OCI-LY7 (cell line): ENCODE measurements at regions not wholly inside any gene's neighbourhood (a gene's known extent, or its start where the extent isn't known, plus 50 kb on each side); places are given as distances from the start of the nearest gene placed in this dataset.

ENCODE experiments used
- BruUV-seq: library from RNA; stranded (reverse); fragments of 400-500 nt; replicated peaks from 2 replicates; lab custom pipeline; 2021; lab: Mats Ljungman, UMichigan
- CTCF ChIA-PET: fragments of 300-600 bp; sonication (Branson Sonifier 250); formaldehyde crosslinking; loops from one replicate; lab custom pipeline; 2022; ENCODE audit warnings: antibody characterized with exemption; ENCODE audit not compliant: unreplicated experiment; lab: Charles Lee
- POLR2A ChIA-PET: fragments of 300-600 bp; sonication (Branson Sonifier 250); formaldehyde crosslinking; loops from one replicate; lab custom pipeline; 2022; ENCODE audit warnings: antibody characterized with exemption; lab: Charles Lee
- DNase-seq: peaks from one replicate; pipeline ENCODE4 v3.0.0-alpha.2; 2015; ENCODE audit warnings: low spot score
- H2AFZ ChIP-seq: fragments of 200-600 bp; sonication (generic), shearing (Covaris generic); 2 replicates; pipeline ENCODE4 v1.6.1; 2014; ENCODE audit warnings: mild to moderate bottlenecking, antibody characterized with exemption, low read length, moderate library complexity
- H3K27ac ChIP-seq: fragments of 200-600 bp; sonication (generic); 2 replicates; pipeline ENCODE4 v1.5.1; 2014; ENCODE audit warnings: mixed run types, low read depth, mild to moderate bottlenecking, moderate library complexity, low read length, inconsistent platforms; ENCODE audit not compliant: poor library complexity, severe bottlenecking
- H3K36me3 ChIP-seq: fragments of 200-600 bp; sonication (generic); 2 replicates; pipeline ENCODE4 v1.6.1; 2014; ENCODE audit warnings: mild to moderate bottlenecking, antibody characterized with exemption, low read length, moderate library complexity, mixed read lengths; ENCODE audit not compliant: insufficient read depth
- H3K4me1 ChIP-seq: fragments of 200-600 bp; sonication (generic); 2 replicates; pipeline ENCODE4 v1.5.1; 2014; ENCODE audit warnings: mild to moderate bottlenecking, low read length; ENCODE audit not compliant: insufficient read depth, poor library complexity, severe bottlenecking
- H3K4me2 ChIP-seq: fragments of 200-600 bp; sonication (generic); 2 replicates; pipeline ENCODE4 v1.6.1; 2014; ENCODE audit warnings: mild to moderate bottlenecking, low read length
- H3K4me3 ChIP-seq: fragments of 200-600 bp; sonication (generic); 2 replicates; pipeline ENCODE4 v1.5.1; 2014; ENCODE audit warnings: mild to moderate bottlenecking, low read depth, low read length; ENCODE audit not compliant: poor library complexity, severe bottlenecking
- H3K79me2 ChIP-seq: fragments of 200-600 bp; sonication (generic); 2 replicates; pipeline ENCODE4 v1.6.1; 2016; ENCODE audit warnings: low read depth, mild to moderate bottlenecking, low read length, moderate library complexity, mixed read lengths; ENCODE audit not compliant: insufficient read depth
- H3K9me2 ChIP-seq: fragments of 200-600 bp; sonication (generic); 2 replicates; pipeline ENCODE4 v1.6.1; 2016; ENCODE audit warnings: mild to moderate bottlenecking, low read length, mixed read lengths; ENCODE audit not compliant: insufficient read depth
- H3K9me3 ChIP-seq: fragments of 200-600 bp; sonication (generic); 2 replicates; pipeline ENCODE4 v1.6.1; 2014; ENCODE audit warnings: mild to moderate bottlenecking, mixed run types, low read length, mixed read lengths
- H4K20me1 ChIP-seq: fragments of 200-600 bp; sonication (generic); 2 replicates; pipeline ENCODE4 v1.6.1; 2014; ENCODE audit warnings: mild to moderate bottlenecking, antibody characterized with exemption, low read length, moderate library complexity, mixed read lengths; ENCODE audit not compliant: insufficient read depth
- CTCF ChIP-seq: fragments of 200-600 bp; sonication (generic); conservative IDR thresholded peaks from 2 replicates; pipeline ENCODE4 v1.5.1; 2014; ENCODE audit warnings: mild to moderate bottlenecking, antibody characterized with exemption, low read length, moderate library complexity, mixed read lengths
- EZH2phosphoT487 ChIP-seq: fragments of 200-600 bp; sonication (generic); IDR thresholded peaks from 2 replicates; pipeline ENCODE4 v1.6.1; 2018; ENCODE audit warnings: low read depth, borderline replicate concordance, mild to moderate bottlenecking, mixed run types, antibody characterized with exemption, low read length, moderate library complexity, mixed read lengths
- intact Hi-C: fragments of 100-400 bp; cut with micrococcal nuclease; formaldehyde crosslinking; loops from one replicate; pipeline ENCODE4 v1.10.0; 2022; ENCODE audit not compliant: unreplicated experiment

DNA sequence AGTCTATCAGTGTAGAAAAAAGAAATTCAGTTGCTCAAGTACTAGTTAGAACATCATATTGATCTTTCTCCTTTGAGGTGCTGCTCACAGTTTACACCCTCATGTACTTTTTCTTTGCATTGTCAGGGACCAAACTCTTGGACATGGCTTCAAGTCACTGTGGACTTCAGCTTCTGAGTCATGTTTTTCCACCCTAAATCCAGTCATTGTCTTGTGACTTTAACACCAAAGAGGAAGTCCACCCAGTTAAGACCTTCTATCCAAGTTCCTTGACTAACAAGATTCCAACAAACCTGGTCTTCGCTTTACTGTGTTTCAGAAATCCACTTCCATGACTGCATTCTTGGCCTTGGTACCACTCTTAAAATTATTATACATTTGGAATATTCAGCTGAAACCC, 206.7 kb upstream of the ARGLU1 start:
- intact Hi-C loops, result no loop called here
- ChIA-PET CTCF (no interaction called here), POLR2A (no interaction called here)
- no peak overlapping the region for H3K27ac ChIP-seq
- no TSS peak for BruUV-seq
- no peak overlapping the region for H3K4me2 ChIP-seq
- no peaks in the 10 kb centered on the region for H3K4me1 ChIP-seq
- no peak overlapping the region for H2AFZ ChIP-seq
- no peaks in the 10 kb centered on the region for H3K36me3 ChIP-seq
- no peaks in the 10 kb centered on the region for H3K9me3 ChIP-seq
- no peaks in the 10 kb centered on the region for H3K79me2 ChIP-seq
- H3K9me2 ChIP-seq, result no peaks in the 10 kb centered on the region
- TF ChIP-seq CTCF, result no peak
- no peak for TF ChIP-seq EZH2phosphoT487
- no peak overlapping the region for H3K4me3 ChIP-seq
- no peaks in the 10 kb centered on the region for H4K20me1 ChIP-seq
- no peak for DNase-seq

DNA sequence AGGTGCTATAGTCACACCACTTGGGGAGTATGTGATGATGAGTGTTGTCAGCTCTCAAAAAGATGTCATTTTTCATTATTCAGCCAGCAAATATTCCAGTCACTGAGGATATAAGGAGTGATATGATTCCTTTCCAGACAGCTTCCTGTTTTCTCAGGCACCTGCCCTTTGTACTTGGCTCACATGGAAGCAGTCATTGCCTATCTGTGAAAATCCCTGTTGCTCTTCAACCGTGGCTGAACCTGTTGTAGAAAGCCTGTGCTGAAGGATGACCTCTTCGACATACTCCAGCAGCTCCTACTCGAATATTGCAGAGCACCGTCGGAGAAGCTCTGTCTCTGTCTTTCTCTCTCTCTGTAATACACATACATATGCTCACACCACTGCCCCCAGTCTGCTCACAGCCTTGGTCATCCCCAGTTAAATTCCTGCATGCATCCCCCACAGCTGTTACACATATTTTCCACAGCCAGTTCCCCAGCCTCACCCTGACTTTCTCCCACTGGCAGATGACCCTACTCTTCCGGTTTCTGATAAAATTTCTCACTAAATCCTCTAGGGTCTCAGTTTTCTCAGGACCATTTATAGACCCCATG, 204.2 kb upstream of the ARGLU1 start:
- TF ChIP-seq EZH2phosphoT487 (no peak), CTCF (no peak)
- BruUV-seq, result no TSS peak
- H3K4me3 ChIP-seq, result no peak overlapping the region
- ChIA-PET POLR2A (no interaction called here), CTCF (no interaction called here)
- intact Hi-C loops, result no loop called here
- no peaks in the 10 kb centered on the region for H3K4me1 ChIP-seq
- no peak overlapping the region for H2AFZ ChIP-seq
- H3K9me3 ChIP-seq, result no peaks in the 10 kb centered on the region
- DNase-seq, result no peak
- no peaks in the 10 kb centered on the region for H3K9me2 ChIP-seq
- H3K79me2 ChIP-seq, result no peaks in the 10 kb centered on the region
- no peak overlapping the region for H3K27ac ChIP-seq
- no peak overlapping the region for H3K4me2 ChIP-seq
- no peaks in the 10 kb centered on the region for H3K36me3 ChIP-seq
- H4K20me1 ChIP-seq, result no peaks in the 10 kb centered on the region

DNA sequence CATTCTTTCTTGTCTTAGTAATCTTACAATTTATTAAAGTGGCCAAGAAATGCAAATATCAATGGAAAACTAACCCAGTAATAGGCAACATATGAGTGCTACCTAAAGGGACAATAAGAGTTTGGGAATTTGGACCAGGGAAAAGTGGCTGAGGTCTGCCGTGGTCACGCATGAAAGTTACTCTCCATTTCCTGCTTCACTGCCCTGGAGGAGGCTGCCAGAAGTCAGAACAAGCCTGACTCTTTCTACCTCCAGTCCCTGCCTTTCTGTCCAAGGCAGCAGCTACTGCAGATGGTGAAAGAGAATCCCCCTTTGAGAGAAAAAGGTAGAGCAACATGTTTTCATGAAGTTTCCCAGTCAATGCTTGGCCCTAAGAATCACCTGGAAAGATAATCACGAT, 201.1 kb upstream of the ARGLU1 start:
- H3K9me3 ChIP-seq, result no peaks in the 10 kb centered on the region
- ChIA-PET POLR2A (interaction anchor here (0.6 to 1.5 kb wide), 2 partner anchors 15 to 1356 kb away, joined by 3 to 4 read pairs; no protein-coding TSS in a partner anchor), CTCF (no interaction called here)
- H4K20me1 ChIP-seq, result no peaks in the 10 kb centered on the region
- H2AFZ ChIP-seq, result no peak overlapping the region
- no peak overlapping the region for H3K4me3 ChIP-seq
- H3K4me1 ChIP-seq, result no peaks in the 10 kb centered on the region
- H3K27ac ChIP-seq, result no peak overlapping the region
- intact Hi-C loops, result no loop called here
- no peak overlapping the region for H3K4me2 ChIP-seq
- H3K79me2 ChIP-seq, result no peaks in the 10 kb centered on the region
- no TSS peak for BruUV-seq
- TF ChIP-seq EZH2phosphoT487 (no peak), CTCF (no peak)
- H3K36me3 ChIP-seq, result no peaks in the 10 kb centered on the region
- no peak for DNase-seq
- H3K9me2 ChIP-seq, result no peaks in the 10 kb centered on the region
